Neuronal stem cell (in vitro differentiated cells): ENCODE measurements at regions not wholly inside any gene's neighbourhood (a gene's known extent, or its start where the extent isn't known, plus 50 kb on each side); places are given as distances from the start of the nearest gene placed in this dataset.

Source experiments
- DNase-seq: peaks from one replicate; pipeline ENCODE4 v3.0.0-alpha.2; 2013; ENCODE audit warnings: low spot score
- H2AFZ ChIP-seq: one replicate; pipeline ENCODE4 v1.6.1; 2013; ENCODE audit warnings: mild to moderate bottlenecking, low read length, inconsistent platforms
- H2AK5ac ChIP-seq: 2 replicates; pipeline ENCODE4 v1.6.1; 2013; ENCODE audit warnings: low read depth, mild to moderate bottlenecking, inconsistent platforms, low read length, moderate library complexity, mixed read lengths
- H2BK120ac ChIP-seq: 2 replicates; pipeline ENCODE4 v1.6.1; 2013; ENCODE audit warnings: low read depth, mild to moderate bottlenecking, inconsistent platforms, low read length, moderate library complexity, mixed read lengths
- H2BK12ac ChIP-seq: one replicate; pipeline ENCODE4 v1.6.1; 2013; ENCODE audit warnings: low read length, inconsistent platforms
- H2BK15ac ChIP-seq: 2 replicates; pipeline ENCODE4 v1.6.1; 2013; ENCODE audit warnings: mild to moderate bottlenecking, low read length, inconsistent platforms, mixed read lengths
- H2BK5ac ChIP-seq: one replicate; pipeline ENCODE4 v1.6.1; 2013; ENCODE audit warnings: inconsistent platforms, mild to moderate bottlenecking, low read length, moderate library complexity
- H3K14ac ChIP-seq: one replicate; pipeline ENCODE4 v1.6.1; 2013; ENCODE audit warnings: low read length, inconsistent platforms
- H3K18ac ChIP-seq: 2 replicates; pipeline ENCODE4 v1.6.1; 2013; ENCODE audit warnings: low read length, inconsistent platforms
- H3K23ac ChIP-seq: 2 replicates; pipeline ENCODE4 v1.6.1; 2013; ENCODE audit warnings: low read depth, mild to moderate bottlenecking, mixed read lengths, low read length, inconsistent platforms; ENCODE audit not compliant: poor library complexity
- H3K27ac ChIP-seq: replicated peaks from 3 replicates; pipeline ENCODE4 v1.5.1; 2013; ENCODE audit warnings: low read length, inconsistent platforms
- H3K27me3 ChIP-seq, 3 experiments: 2 replicates each; pipeline ENCODE4 v1.6.1; 2013; ENCODE audit warnings: low read length in 3 of 3, mild to moderate bottlenecking in 2 of 3, inconsistent platforms in 1 of 3, low read depth in 1 of 3, mixed read lengths in 1 of 3, moderate library complexity in 1 of 3; ENCODE audit not compliant: control insufficient read depth in 3 of 3, insufficient read depth in 3 of 3
- H3K36me3 ChIP-seq, 2 donors: replicated peaks in 1 of 2; 2 replicates each; pipeline ENCODE4 v1.6.1; 2013; ENCODE audit warnings: low read length in 2 of 2; ENCODE audit not compliant: control insufficient read depth in 2 of 2, insufficient read depth in 2 of 2
- H3K4ac ChIP-seq: 2 replicates; pipeline ENCODE4 v1.6.1; 2013; ENCODE audit warnings: inconsistent platforms, mild to moderate bottlenecking, low read length, moderate library complexity
- H3K4me1 ChIP-seq, 2 donors: 1 replicate in 1 of 2; 2 replicates in 1 of 2; pipeline ENCODE4 v1.6.1; 2013; ENCODE audit warnings: low read length in 2 of 2, low read depth in 1 of 2; ENCODE audit not compliant: control insufficient read depth in 2 of 2, insufficient read depth in 1 of 2
- H3K4me2 ChIP-seq: one replicate; pipeline ENCODE4 v1.6.1; 2013; ENCODE audit warnings: mild to moderate bottlenecking, low read length, inconsistent platforms; ENCODE audit not compliant: insufficient read depth, poor library complexity, severe bottlenecking
- H3K4me3 ChIP-seq, 2 donors: 2 replicates each; pipeline ENCODE4 v1.5.1; 2013; ENCODE audit warnings: low read length in 2 of 2, mild to moderate bottlenecking in 2 of 2, inconsistent platforms in 1 of 2, moderate library complexity in 1 of 2
- H3K79me1 ChIP-seq: one replicate; pipeline ENCODE4 v1.6.1; 2013; ENCODE audit warnings: low read depth, mild to moderate bottlenecking, inconsistent platforms, low read length, moderate library complexity
- H3K9ac ChIP-seq: one replicate; pipeline ENCODE4 v1.6.1; 2013; ENCODE audit warnings: mild to moderate bottlenecking, low read depth, low read length, inconsistent platforms; ENCODE audit not compliant: poor library complexity
- H3K9me3 ChIP-seq, 2 donors: replicated peaks in 1 of 2; 2 replicates each; pipeline versions ENCODE3 to v1.6.1; 2013; ENCODE audit warnings: low read length in 2 of 2, mild to moderate bottlenecking in 2 of 2, inconsistent platforms in 1 of 2, low read depth in 1 of 2, mixed read lengths in 1 of 2, moderate library complexity in 1 of 2; ENCODE audit not compliant: control insufficient read depth in 2 of 2, insufficient read depth in 1 of 2
- H4K8ac ChIP-seq: one replicate; pipeline ENCODE4 v1.6.1; 2013; ENCODE audit warnings: low read depth, mild to moderate bottlenecking, inconsistent platforms, low read length, moderate library complexity
- H4K91ac ChIP-seq: one replicate; pipeline ENCODE4 v1.6.1; 2013; ENCODE audit warnings: low read length, low read depth, mild to moderate bottlenecking, inconsistent platforms; ENCODE audit not compliant: poor library complexity
- WGBS, 2 donors: extraction: QIAGEN DNeasy Blood & Tissue Kit; methylation state at CpG; one replicate each; pipeline ENCODE4 v1.1.7; 2013; ENCODE audit warnings: missing lambda C conversion rate in 2 of 2, mixed read lengths in 1 of 2; ENCODE audit not compliant: insufficient read length in 2 of 2, insufficient replicate concordance in 1 of 2; ENCODE audit errors: extremely low coverage in 2 of 2; 5-methylcytosine and 5-hydroxymethylcytosine counted together

- Histone ChIP-seq H3K4me1 (peaks cover 0 to 2% of the 10 kb centered on the region in 2 donors), H3K4me2 (no peak overlapping the region), H3K27ac (no peak overlapping the region), H3K27me3 (no peaks in the 10 kb centered on the region), H3K79me1 (no peaks in the 10 kb centered on the region), H3K9me3 (peaks cover 0 to 4% of the 10 kb centered on the region in 2 donors), H2BK15ac (no peak overlapping the region), H3K14ac (no peak overlapping the region), H3K9ac (no peak overlapping the region), H2BK5ac (no peak overlapping the region), H2AFZ (no peak overlapping the region), H3K36me3 (no peaks in the 10 kb centered on the region), H2BK12ac (no peak overlapping the region), H3K23ac (no peak overlapping the region), H2AK5ac (no peak overlapping the region), H3K4me3 (no peak overlapping the region), H3K18ac (peak overlapping the region; percentile 0), H4K8ac (no peak overlapping the region), H2BK120ac (no peak overlapping the region), H4K91ac (no peak overlapping the region), H3K4ac (no peak overlapping the region)
- WGBS, 2 donors = no CpG with 5 or more reads among the region's 5 CpGs
- no peak for DNase-seq
Observed at GRCh38 chr1:181259026-181259745, 170.7 kb downstream of the IER5 start.

GRCh38 chr1:181260271-181260670 is 171.8 kb downstream of the IER5 start:
- no CpG with 5 or more reads among the region's 3 CpGs for WGBS, 2 donors
- Histone ChIP-seq H3K4me1 (peaks cover 0 to 2% of the 10 kb centered on the region in 2 donors), H3K27me3 (no peaks in the 10 kb centered on the region), H3K4me3 (no peak overlapping the region), H2BK12ac (no peak overlapping the region), H3K27ac (no peak overlapping the region), H2BK15ac (no peak overlapping the region), H2AFZ (no peak overlapping the region), H3K79me1 (no peaks in the 10 kb centered on the region), H2BK5ac (no peak overlapping the region), H2AK5ac (no peak overlapping the region), H3K9ac (no peak overlapping the region), H3K4me2 (no peak overlapping the region), H3K18ac (peak overlapping the region; percentile 8), H3K36me3 (no peaks in the 10 kb centered on the region), H4K8ac (no peak overlapping the region), H3K14ac (no peak overlapping the region), H2BK120ac (no peak overlapping the region), H3K23ac (no peak overlapping the region), H4K91ac (no peak overlapping the region), H3K9me3 (peaks cover 0 to 3% of the 10 kb centered on the region in 2 donors), H3K4ac (no peak overlapping the region)
- no peak for DNase-seq

GRCh38 chr1:181260994-181261393 is 172.5 kb downstream of the IER5 start:
- H3K4me3 ChIP-seq = no peak overlapping the region
- H2BK120ac ChIP-seq = no peak overlapping the region
- no peak overlapping the region for H2BK15ac ChIP-seq
- H2BK12ac ChIP-seq = no peak overlapping the region
- H3K23ac ChIP-seq = no peak overlapping the region
- H4K8ac ChIP-seq = no peak overlapping the region
- H3K27me3 ChIP-seq = no peaks in the 10 kb centered on the region
- H2AK5ac ChIP-seq = no peak overlapping the region
- H3K36me3 ChIP-seq = no peaks in the 10 kb centered on the region
- no CpG with 5 or more reads among the region's 1 CpG for WGBS, 2 donors
- no peak overlapping the region for H2AFZ ChIP-seq
- no peak overlapping the region for H3K4me2 ChIP-seq
- no peaks in the 10 kb centered on the region for H3K79me1 ChIP-seq
- peaks cover 0 to 2% of the 10 kb centered on the region in 2 donors for H3K4me1 ChIP-seq
- DNase-seq = no peak
- no peaks in the 10 kb centered on the region for H3K9me3 ChIP-seq
- no peak overlapping the region for H3K27ac ChIP-seq
- no peak overlapping the region for H2BK5ac ChIP-seq
- no peak overlapping the region for H3K18ac ChIP-seq
- H3K4ac ChIP-seq = no peak overlapping the region
- no peak overlapping the region for H3K14ac ChIP-seq
- no peak overlapping the region for H3K9ac ChIP-seq
- no peak overlapping the region for H4K91ac ChIP-seq

GRCh38 chr1:181262069-181262468 is 173.6 kb downstream of the IER5 start:
- H4K8ac ChIP-seq = no peak overlapping the region
- no peak overlapping the region for H2AFZ ChIP-seq
- DNase-seq = no peak
- H3K27ac ChIP-seq = no peak overlapping the region
- no peak overlapping the region for H2BK120ac ChIP-seq
- no peak overlapping the region for H3K4ac ChIP-seq
- no peaks in the 10 kb centered on the region for H3K27me3 ChIP-seq
- H2BK15ac ChIP-seq = no peak overlapping the region
- no peaks in the 10 kb centered on the region for H3K9me3 ChIP-seq
- H2BK5ac ChIP-seq = no peak overlapping the region
- no CpG with 5 or more reads among the region's 1 CpG for WGBS, 2 donors
- no peak overlapping the region for H2AK5ac ChIP-seq
- no peak overlapping the region for H4K91ac ChIP-seq
- H3K23ac ChIP-seq = no peak overlapping the region
- no peak overlapping the region for H3K4me2 ChIP-seq
- no peak overlapping the region for H3K18ac ChIP-seq
- H3K36me3 ChIP-seq = no peaks in the 10 kb centered on the region
- H3K79me1 ChIP-seq = no peaks in the 10 kb centered on the region
- H3K4me3 ChIP-seq = no peak overlapping the region
- no peak overlapping the region for H3K14ac ChIP-seq
- no peak overlapping the region for H3K9ac ChIP-seq
- H3K4me1 ChIP-seq = peaks cover 0 to 2% of the 10 kb centered on the region in 2 donors
- H2BK12ac ChIP-seq = no peak overlapping the region
